K562 (cell line): ENCODE measurements at regions not wholly inside any gene's neighbourhood (a gene's known extent, or its start where the extent isn't known, plus 50 kb on each side); places are given as distances from the start of the nearest gene placed in this dataset.

ENCODE experiments used
- ATAC-seq: fragments of 200-7000 bp; cut with Tn5 transposase; 3 replicates; pipeline ENCODE4 v1.9.1; 2020; ENCODE audit warnings: moderate library complexity
- BruUV-seq: library from RNA; stranded (reverse); fragments of 400-500 nt; replicated peaks from 2 replicates; lab custom pipeline; 2021; lab: Mats Ljungman, UMichigan
- CTCF ChIA-PET: fragments of 300-600 bp; formaldehyde crosslinking; extraction: SDS; loops from one replicate; lab custom pipeline; 2021; ENCODE audit warnings: low intra/inter-chr PET ratio; lab: Yijun Ruan, JAX
- POLR2A ChIA-PET: fragments of 300-600, 350-650 bp; sonication (Branson Sonifier 250); formaldehyde crosslinking; extraction: SDS; loops from one replicate; lab custom pipeline; 2021; ENCODE audit warnings: antibody characterized with exemption, inconsistent platforms; lab: Yijun Ruan, JAX
- DNase-seq, 4 experiments: peaks; one replicate each; pipeline versions ENCODE4 v3.0.0 to v3.0.0-alpha.2; 2011 to 2018; ENCODE audit warnings: low spot score in 3 of 4, mixed read lengths in 3 of 4; ENCODE audit errors: extremely low read depth in 1 of 4
- FAIRE-seq: peaks from 2 replicates; lab custom pipeline; 2011; peaks lifted over from hg19 to GRCh38; lab: Jason Lieb, UNC
- H2AFZ ChIP-seq: 2 replicates; pipeline ENCODE4 v1.6.0; 2011; ENCODE audit warnings: low read depth, low read length, control low read depth, inconsistent platforms
- H3K27ac ChIP-seq: fragments of 200-600 bp; 3 replicates; pipeline ENCODE4 v1.8.0; 2011; ENCODE audit warnings: low read depth, mild to moderate bottlenecking, control low read depth, inconsistent platforms, low read length, moderate library complexity, mixed read lengths; ENCODE audit errors: extremely low read depth
- H3K27me3 ChIP-seq, 2 experiments: fragments of 300-600 bp in 1 of 2; 2 replicates in 1 of 2; 3 replicates in 1 of 2; pipeline versions ENCODE4 v1.6.0 to v1.8.0; 2011; ENCODE audit warnings: inconsistent platforms in 2 of 2, low read length in 2 of 2, mild to moderate bottlenecking in 1 of 2, mixed read lengths in 1 of 2, moderate library complexity in 1 of 2; ENCODE audit not compliant: control insufficient read depth in 2 of 2, insufficient read depth in 2 of 2
- H3K36me3 ChIP-seq: fragments of 300-600 bp; 3 replicates; pipeline ENCODE4 v1.8.0; 2011; ENCODE audit warnings: mild to moderate bottlenecking, low read length, inconsistent platforms; ENCODE audit not compliant: control insufficient read depth, insufficient read depth
- H3K4me1 ChIP-seq, 2 experiments: fragments of 200-600 bp in 1 of 2; replicated peaks in 1 of 2; 2 replicates in 1 of 2; 3 replicates in 1 of 2; pipeline versions ENCODE4 v1.5.1 to v1.8.0; 2011; ENCODE audit warnings: inconsistent platforms in 2 of 2, low read length in 2 of 2, mild to moderate bottlenecking in 1 of 2, mixed read lengths in 1 of 2, moderate library complexity in 1 of 2; ENCODE audit not compliant: control insufficient read depth in 2 of 2, insufficient read depth in 2 of 2
- H3K4me2 ChIP-seq: 2 replicates; pipeline ENCODE4 v1.6.1; 2011; ENCODE audit warnings: low read length, control low read depth, inconsistent platforms, mixed read lengths; ENCODE audit not compliant: insufficient read depth
- H3K4me3 ChIP-seq: fragments of 200-600 bp; sonication (generic), shearing (Covaris generic); 2 replicates; pipeline ENCODE4 v1.5.1; 2016; ENCODE audit warnings: control low read depth, inconsistent platforms
- H3K79me2 ChIP-seq: fragments of 200-600 bp; 3 replicates; pipeline ENCODE4 v1.8.0; 2011; ENCODE audit warnings: low read length, inconsistent platforms; ENCODE audit not compliant: control insufficient read depth, insufficient read depth
- H3K9ac ChIP-seq, 2 experiments: 2 replicates each; pipeline versions ENCODE4 v1.6.0 to v1.6.1; 2011; ENCODE audit warnings: low read depth in 2 of 2, low read length in 2 of 2, control low read depth in 1 of 2, inconsistent platforms in 1 of 2, mild to moderate bottlenecking in 1 of 2, mixed read lengths in 1 of 2; ENCODE audit not compliant: insufficient read depth in 1 of 2
- H3K9me1 ChIP-seq: one replicate; pipeline ENCODE4 v1.6.0; 2011; ENCODE audit warnings: inconsistent platforms, mild to moderate bottlenecking, low read length, moderate library complexity; ENCODE audit not compliant: control insufficient read depth, insufficient read depth
- H3K9me3 ChIP-seq: replicated peaks from 2 replicates; pipeline ENCODE4 v1.5.1; 2011; ENCODE audit warnings: low read depth, low read length, inconsistent platforms; ENCODE audit not compliant: control insufficient read depth, insufficient read depth
- H4K20me1 ChIP-seq: replicated peaks from 2 replicates; pipeline ENCODE4 v1.6.1; 2011; ENCODE audit warnings: low read length, inconsistent platforms, mixed read lengths; ENCODE audit not compliant: control insufficient read depth, insufficient read depth
- CBX2 ChIP-seq: fragments of 200-600 bp; sonication (generic); IDR thresholded peaks from one replicate; pipeline ENCODE4 v1.6.1; 2012; ENCODE audit warnings: mild to moderate bottlenecking, low read length, inconsistent platforms; ENCODE audit not compliant: insufficient read depth, poor library complexity, severe bottlenecking
- CCNT2 ChIP-seq: IDR thresholded peaks from 2 replicates; pipeline ENCODE4 v1.6.1; 2011; ENCODE audit warnings: borderline replicate concordance, low read depth, mild to moderate bottlenecking, moderate library complexity, mixed read lengths, low read length; ENCODE audit not compliant: insufficient read length; ENCODE audit errors: extremely low read depth
- HDAC2 ChIP-seq: fragments of 450-650 bp; IDR thresholded peaks from 2 replicates; pipeline ENCODE4 v1.6.1; 2016; ENCODE audit warnings: mild to moderate bottlenecking
- HNRNPLL ChIP-seq: fragments of 200-400 bp; formaldehyde crosslinking; IDR thresholded peaks from 2 replicates; pipeline ENCODE4 v1.6.1; 2017; ENCODE audit warnings: low read length, low read depth, mild to moderate bottlenecking; ENCODE audit not compliant: poor library complexity, severe bottlenecking
- ILF3 ChIP-seq: fragments of 450-650 bp; IDR thresholded peaks from 2 replicates; pipeline ENCODE4 v1.6.1; 2018; ENCODE audit warnings: antibody characterized with exemption, mild to moderate bottlenecking, moderate library complexity, borderline replicate concordance
- L3MBTL2 ChIP-seq: fragments of 450-650 bp; IDR thresholded peaks from 2 replicates; pipeline ENCODE4 v1.6.1; 2016; ENCODE audit warnings: mild to moderate bottlenecking, moderate library complexity
- MAZ ChIP-seq, 2 experiments: fragments of 450-650 bp in 1 of 2; sonication (generic) in 1 of 2; formaldehyde crosslinking; IDR thresholded peaks in 1 of 2; conservative IDR thresholded peaks in 1 of 2; 2 replicates each; pipeline versions ENCODE4 v1.4.0 to v1.5.0; 2020; ENCODE audit warnings: mild to moderate bottlenecking in 1 of 2, missing genetic modification reagents in 1 of 2
- MCM3 ChIP-seq: fragments of 450-650 bp; IDR thresholded peaks from 2 replicates; pipeline ENCODE4 v1.6.1; 2016
- NFE2 ChIP-seq: IDR thresholded peaks from 2 replicates; pipeline ENCODE4 v1.6.1; 2014; ENCODE audit warnings: antibody characterized with exemption, low read depth
- PTTG1 ChIP-seq: fragments of 450-650 bp; IDR thresholded peaks from 2 replicates; pipeline ENCODE4 v1.6.1; 2016; ENCODE audit warnings: low read depth, mild to moderate bottlenecking, missing genetic modification characterization, missing compliant biosample characterization
- SMAD4 ChIP-seq: fragments of 250-450 bp; sonication (Bioruptor Pico); conservative IDR thresholded peaks from 2 replicates; pipeline ENCODE4 v1.8.0; 2021; ENCODE audit warnings: inconsistent platforms, mild to moderate bottlenecking, moderate library complexity
- SRSF9 ChIP-seq: fragments of 200-400 bp; formaldehyde crosslinking; IDR thresholded peaks from 2 replicates; pipeline ENCODE4 v1.6.1; 2017; ENCODE audit warnings: low read depth, low read length, borderline replicate concordance
- WHSC1 ChIP-seq: IDR thresholded peaks from one replicate; pipeline ENCODE4 v1.6.1; 2012; ENCODE audit warnings: low read length, control low read depth, inconsistent platforms
- ZFPM2 ChIP-seq: fragments of 250-450 bp; sonication (Bioruptor Pico); IDR thresholded peaks from 2 replicates; pipeline ENCODE4 v1.5.1; 2022; ENCODE audit warnings: mild to moderate bottlenecking
- ZNF143 ChIP-seq: sonication (generic); formaldehyde crosslinking; IDR thresholded peaks from 2 replicates; pipeline ENCODE4 v1.9.0; 2022; ENCODE audit warnings: mild to moderate bottlenecking, missing genetic modification reagents
- ZNF384 ChIP-seq: IDR thresholded peaks from 2 replicates; pipeline ENCODE4 v1.6.1; 2012; ENCODE audit warnings: low read depth, low read length, improper control_type of control experiment
- ZNF639 ChIP-seq, 2 experiments: fragments of 200-800 bp in 1 of 2; sonication (Bioruptor generic) in 1 of 2; sonication (generic) in 1 of 2; formaldehyde crosslinking in 1 of 2; IDR thresholded peaks in 1 of 2; conservative IDR thresholded peaks in 1 of 2; 2 replicates each; pipeline versions ENCODE4 v1.5.0 to v1.6.1; 2016 to 2020; ENCODE audit warnings: missing compliant biosample characterization in 1 of 2, missing genetic modification characterization in 1 of 2, missing genetic modification reagents in 1 of 2
- WGBS: fragments of 100-300 bp; shearing (Covaris generic); methylation state at CpG from one replicate; pipeline ENCODE4 v1.1.6; 2016; ENCODE audit warnings: low coverage, mixed read lengths; ENCODE audit not compliant: insufficient coverage; ENCODE audit errors: missing lambda C conversion rate; 5-methylcytosine and 5-hydroxymethylcytosine counted together
- in situ Hi-C: fragments of 300-500 bp; cut with MboI; formaldehyde crosslinking; loops from 4 replicates; pipeline ENCODE4 v1.15.0; 2018; ENCODE audit warnings: inconsistent platforms, mixed read lengths
- intact Hi-C: fragments of 100-400 bp; cut with micrococcal nuclease; formaldehyde crosslinking; loops from 2 replicates; pipeline ENCODE4 v1.14.2; 2022
- TF ChIP-seq, protein P1 (sequence below): fragments of 450-650 bp; IDR thresholded peaks from 2 replicates; pipeline ENCODE4 v1.6.1; 2016; ENCODE audit warnings: borderline replicate concordance

- Histone ChIP-seq H3K9ac (no peak overlapping the region), H3K27ac (no peak overlapping the region), H3K36me3 (no peaks in the 10 kb centered on the region), H3K9me1 (no peaks in the 10 kb centered on the region), H2AFZ (no peak overlapping the region), H4K20me1 (no peaks in the 10 kb centered on the region), H3K4me2 (no peak overlapping the region), H3K4me1 (no peaks in the 10 kb centered on the region), H3K79me2 (no peaks in the 10 kb centered on the region), H3K27me3 (no peaks in the 10 kb centered on the region), H3K4me3 (no peak overlapping the region), H3K9me3 (no peaks in the 10 kb centered on the region)
- ChIA-PET POLR2A (no interaction called here), CTCF (interaction anchor here (0.7 kb wide), 1 partner anchor 742 kb away, joined by 3 read pairs; no protein-coding TSS in a partner anchor)
- in situ Hi-C loops: no loop called here
- FAIRE-seq (no peak), ATAC-seq (no peak), DNase-seq (no peak)
- no TSS peak for BruUV-seq
- TF ChIP-seq ILF3 (no peak), L3MBTL2 (no peak), PTTG1 (tag) (no peak), ZNF143 (no peak), MCM3 (no peak), CCNT2 (no peak), SMAD4 (CRISPR knock-in tag) (no peak), NFE2 (no peak), WHSC1 (no peak), ZNF384 (no peak), MAZ (CRISPR knock-in tag; conservative IDR thresholded peaks at IDR 0.05 in 1 of 2, IDR thresholded peaks at IDR 0.05 in 1 of 2) (no peak), CBX2 (no peak), ZNF639 (CRISPR knock-in tag; conservative IDR thresholded peaks at IDR 0.05 in 1 of 2, IDR thresholded peaks at IDR 0.05 in 1 of 2) (no peak), HDAC2 (no peak), HNRNPLL (no peak), SRSF9 (no peak), ZFPM2 (CRISPR knock-in tag) (no peak)
- TF ChIP-seq, protein P1, sequence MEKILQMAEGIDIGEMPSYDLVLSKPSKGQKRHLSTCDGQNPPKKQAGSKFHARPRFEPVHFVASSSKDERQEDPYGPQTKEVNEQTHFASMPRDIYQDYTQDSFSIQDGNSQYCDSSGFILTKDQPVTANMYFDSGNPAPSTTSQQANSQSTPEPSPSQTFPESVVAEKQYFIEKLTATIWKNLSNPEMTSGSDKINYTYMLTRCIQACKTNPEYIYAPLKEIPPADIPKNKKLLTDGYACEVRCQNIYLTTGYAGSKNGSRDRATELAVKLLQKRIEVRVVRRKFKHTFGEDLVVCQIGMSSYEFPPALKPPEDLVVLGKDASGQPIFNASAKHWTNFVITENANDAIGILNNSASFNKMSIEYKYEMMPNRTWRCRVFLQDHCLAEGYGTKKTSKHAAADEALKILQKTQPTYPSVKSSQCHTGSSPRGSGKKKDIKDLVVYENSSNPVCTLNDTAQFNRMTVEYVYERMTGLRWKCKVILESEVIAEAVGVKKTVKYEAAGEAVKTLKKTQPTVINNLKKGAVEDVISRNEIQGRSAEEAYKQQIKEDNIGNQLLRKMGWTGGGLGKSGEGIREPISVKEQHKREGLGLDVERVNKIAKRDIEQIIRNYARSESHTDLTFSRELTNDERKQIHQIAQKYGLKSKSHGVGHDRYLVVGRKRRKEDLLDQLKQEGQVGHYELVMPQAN: no peak
- WGBS: 2% methylated on average over 5 of the region's 5 CpGs
- intact Hi-C loops: no loop called here
Observed at GRCh38 chr12:74685385-74685784, 147.8 kb downstream of the ATXN7L3B start.
